ENCODE measurements at regions not wholly inside any gene's neighbourhood (a gene's known extent, or its start where the extent isn't known, plus 50 kb on each side); places are given as distances from the start of the nearest gene placed in this dataset.

- TF ChIP-seq CTCF (IDR thresholded peaks at IDR 0.05) (no peak), POLR2A (IDR thresholded peaks at IDR 0.05) (no peak)
Observed at GRCh38 chrX:550514-550913, 80.1 kb upstream of the SHOX start.
